ENCODE measurements at regions not wholly inside any gene's neighbourhood (a gene's known extent, or its start where the extent isn't known, plus 50 kb on each side); places are given as distances from the start of the nearest gene placed in this dataset.

- intact Hi-C loops (cut with micrococcal nuclease; ENCODE audit: unreplicated experiment): no loop called here
- no peak overlapping the region for H3K4me3 ChIP-seq (ENCODE audit: low read depth, low read length, poor library complexity, severe bottlenecking)
- TF ChIP-seq CTCF (conservative IDR thresholded peaks at IDR 0.05; ENCODE audit: low read depth, low read length) (no peak), EZH2 (IDR thresholded peaks at IDR 0.05; ENCODE audit: borderline replicate concordance, low read depth, low read length, poor library complexity, severe bottlenecking) (no peak)
- CTCF ChIA-PET: no interaction called here
- no TSS peak for BruUV-seq (replicated peaks)
- peaks cover 15% of the 10 kb centered on the region for H3K27me3 ChIP-seq (replicated peaks; ENCODE audit: insufficient read depth, low read depth, low read length, poor library complexity)
- H3K4me1 ChIP-seq (ENCODE audit: insufficient read depth, low read length, poor library complexity, severe bottlenecking): no peaks in the 10 kb centered on the region
- H3K9me3 ChIP-seq (ENCODE audit: low read depth, low read length, poor library complexity, severe bottlenecking): no peaks in the 10 kb centered on the region
- no peak for DNase-seq (ENCODE audit: low spot score)
- H3K36me3 ChIP-seq (ENCODE audit: insufficient read depth, low read length, poor library complexity, severe bottlenecking): no peaks in the 10 kb centered on the region
- no peak overlapping the region for H3K27ac ChIP-seq (ENCODE audit: low read depth, low read length, poor library complexity, severe bottlenecking)
- POLR2A ChIA-PET (ENCODE audit: low non-redundant PET): no interaction called here
These were observed 266.7 kb upstream of the MGAT5 start for GRCh38 chr2:133986881-133987795.

- CTCF ChIA-PET: no interaction called here
- Histone ChIP-seq H3K9me3 (ENCODE audit: low read depth, low read length, poor library complexity, severe bottlenecking) (no peaks in the 10 kb centered on the region), H3K27me3 (replicated peaks; ENCODE audit: insufficient read depth, low read depth, low read length, poor library complexity) (peaks cover 15% of the 10 kb centered on the region), H3K36me3 (ENCODE audit: insufficient read depth, low read length, poor library complexity, severe bottlenecking) (no peaks in the 10 kb centered on the region), H3K4me3 (ENCODE audit: low read depth, low read length, poor library complexity, severe bottlenecking) (no peak overlapping the region), H3K27ac (ENCODE audit: low read depth, low read length, poor library complexity, severe bottlenecking) (no peak overlapping the region), H3K4me1 (ENCODE audit: insufficient read depth, low read length, poor library complexity, severe bottlenecking) (no peaks in the 10 kb centered on the region)
- BruUV-seq (replicated peaks): no TSS peak
- POLR2A ChIA-PET (ENCODE audit: low non-redundant PET): no interaction called here
- no peak for TF ChIP-seq EZH2 (IDR thresholded peaks at IDR 0.05; ENCODE audit: borderline replicate concordance, low read depth, low read length, poor library complexity, severe bottlenecking)
- intact Hi-C loops (cut with micrococcal nuclease; ENCODE audit: unreplicated experiment): no loop called here
- no peak for DNase-seq (ENCODE audit: low spot score)
These were observed 265.5 kb upstream of the MGAT5 start for GRCh38 chr2:133988316-133988891.

- Histone ChIP-seq H3K27ac (ENCODE audit: low read depth, low read length, poor library complexity, severe bottlenecking) (no peak overlapping the region), H3K27me3 (replicated peaks; ENCODE audit: insufficient read depth, low read depth, low read length, poor library complexity) (peaks cover 16% of the 10 kb centered on the region), H3K4me3 (ENCODE audit: low read depth, low read length, poor library complexity, severe bottlenecking) (no peak overlapping the region), H3K4me1 (ENCODE audit: insufficient read depth, low read length, poor library complexity, severe bottlenecking) (no peaks in the 10 kb centered on the region), H3K9me3 (ENCODE audit: low read depth, low read length, poor library complexity, severe bottlenecking) (no peaks in the 10 kb centered on the region), H3K36me3 (ENCODE audit: insufficient read depth, low read length, poor library complexity, severe bottlenecking) (no peaks in the 10 kb centered on the region)
- no peak for DNase-seq (ENCODE audit: low spot score)
- intact Hi-C loops (cut with micrococcal nuclease; ENCODE audit: unreplicated experiment): no loop called here
- BruUV-seq (replicated peaks): no TSS peak
- ChIA-PET POLR2A (ENCODE audit: low non-redundant PET) (no interaction called here), CTCF (no interaction called here)
- no peak for TF ChIP-seq EZH2 (IDR thresholded peaks at IDR 0.05; ENCODE audit: borderline replicate concordance, low read depth, low read length, poor library complexity, severe bottlenecking)
- no peak for TF ChIP-seq CTCF (conservative IDR thresholded peaks at IDR 0.05; ENCODE audit: low read depth, low read length)
These were observed 262.2 kb upstream of the MGAT5 start for GRCh38 chr2:133991606-133992168.

Measured in A673 (cell line).